Subcutaneous abdominal adipose tissue (tissue), 5 donors: ENCODE measurements at regions not wholly inside any gene's neighbourhood (a gene's known extent, or its start where the extent isn't known, plus 50 kb on each side); places are given as distances from the start of the nearest gene placed in this dataset.
"Not testable (repeated sequence)": the region's sequence is repeated elsewhere in the genome, so short reads cannot be mapped to it uniquely, and the experiment has no call there.

ENCODE experiments used
- H3K27ac ChIP-seq: one replicate; pipeline ENCODE4 v1.7.0; 2013; ENCODE audit warnings: low read depth, mild to moderate bottlenecking, inconsistent platforms, low read length, moderate library complexity
- H3K27me3 ChIP-seq, 5 donors: one replicate each; pipeline ENCODE4 v1.7.0; 2013; ENCODE audit warnings: low read length in 5 of 5, inconsistent platforms in 1 of 5; ENCODE audit not compliant: control insufficient read depth in 5 of 5, insufficient read depth in 4 of 5
- H3K36me3 ChIP-seq, 5 donors: one replicate each; pipeline ENCODE4 v1.7.0; 2013; ENCODE audit warnings: low read length in 5 of 5; ENCODE audit not compliant: control insufficient read depth in 5 of 5, insufficient read depth in 5 of 5
- H3K4me1 ChIP-seq, 5 donors: one replicate each; pipeline ENCODE4 v1.7.0; 2013; ENCODE audit warnings: low read length in 5 of 5, mild to moderate bottlenecking in 3 of 5, moderate library complexity in 1 of 5; ENCODE audit not compliant: control insufficient read depth in 5 of 5, insufficient read depth in 5 of 5
- H3K4me3 ChIP-seq, 5 donors: one replicate each; pipeline ENCODE4 v1.7.0; 2013; ENCODE audit warnings: low read length in 5 of 5, low read depth in 1 of 5
- H3K9ac ChIP-seq, 5 donors: one replicate each; pipeline ENCODE4 v1.7.0; 2013; ENCODE audit warnings: low read length in 5 of 5, mild to moderate bottlenecking in 4 of 5, moderate library complexity in 3 of 5
- H3K9me3 ChIP-seq, 5 donors: one replicate each; pipeline ENCODE4 v1.7.0; 2013; ENCODE audit warnings: low read length in 5 of 5; ENCODE audit not compliant: control insufficient read depth in 5 of 5
- donor health status: healthy.
- donor health status: healthy.
- donor health status: healthy.
- donor health status: healthy.
- donor health status: healthy.

GRCh38 chr2:167809799-167810198 lies 437.6 kb downstream of the STK39 start:
- H3K27me3 ChIP-seq, H3K27ac ChIP-seq, H3K4me3 ChIP-seq, H3K9ac ChIP-seq, H3K36me3 ChIP-seq, H3K4me1 ChIP-seq, H3K9me3 ChIP-seq: not testable (repeated sequence)

- Histone ChIP-seq H3K36me3 (no peaks in the 10 kb centered on the region), H3K4me3 (no peak overlapping the region), H3K9me3 (no peaks in the 10 kb centered on the region), H3K27me3 (no peaks in the 10 kb centered on the region), H3K9ac (no peak overlapping the region), H3K4me1 (no peaks in the 10 kb centered on the region), H3K27ac (no peak overlapping the region)
Observed at GRCh38 chr2:167803449-167803988, 443.9 kb downstream of the STK39 start.

GRCh38 chr2:167794554-167795255 lies 452.7 kb downstream of the STK39 start:
- no peaks in the 10 kb centered on the region for H3K4me1 ChIP-seq
- no peaks in the 10 kb centered on the region for H3K36me3 ChIP-seq
- no peaks in the 10 kb centered on the region for H3K9me3 ChIP-seq
- H3K27me3 ChIP-seq = no peaks in the 10 kb centered on the region
- no peak overlapping the region for H3K4me3 ChIP-seq
- no peak overlapping the region for H3K27ac ChIP-seq
- H3K9ac ChIP-seq = no peak overlapping the region

GRCh38 chr2:167793725-167794124 lies 453.7 kb downstream of the STK39 start:
- Histone ChIP-seq H3K27me3 (no peaks in the 10 kb centered on the region), H3K36me3 (no peaks in the 10 kb centered on the region), H3K4me1 (no peaks in the 10 kb centered on the region)

GRCh38 chr2:167792126-167792525 lies 455.3 kb downstream of the STK39 start:
- Histone ChIP-seq H3K36me3 (no peaks in the 10 kb centered on the region), H3K4me1 (no peaks in the 10 kb centered on the region), H3K9me3 (no peaks in the 10 kb centered on the region), H3K9ac (no peak overlapping the region), H3K27ac (no peak overlapping the region), H3K4me3 (no peak overlapping the region), H3K27me3 (no peaks in the 10 kb centered on the region)

More at GRCh38 chr2:167793725-167794124, 453.7 kb downstream of the STK39 start:
- H3K9me3 ChIP-seq = no peaks in the 10 kb centered on the region
- no peak overlapping the region for H3K27ac ChIP-seq
- no peak overlapping the region for H3K4me3 ChIP-seq
- no peak overlapping the region for H3K9ac ChIP-seq

GRCh38 chr2:167790781-167791450 lies 456.5 kb downstream of the STK39 start:
- H3K27ac ChIP-seq = no peak overlapping the region
- H3K9me3 ChIP-seq = no peaks in the 10 kb centered on the region
- H3K27me3 ChIP-seq = no peaks in the 10 kb centered on the region
- H3K4me3 ChIP-seq = no peak overlapping the region
- H3K36me3 ChIP-seq = no peaks in the 10 kb centered on the region
- no peaks in the 10 kb centered on the region for H3K4me1 ChIP-seq
- no peak overlapping the region for H3K9ac ChIP-seq

GRCh38 chr2:167790189-167790588 lies 457.2 kb downstream of the STK39 start:
- Histone ChIP-seq H3K4me1 (no peaks in the 10 kb centered on the region), H3K4me3 (no peak overlapping the region), H3K27ac (no peak overlapping the region), H3K9ac (no peak overlapping the region), H3K27me3 (no peaks in the 10 kb centered on the region), H3K9me3 (no peaks in the 10 kb centered on the region), H3K36me3 (no peaks in the 10 kb centered on the region)

GRCh38 chr2:167787562-167787961 lies 459.8 kb downstream of the STK39 start:
- no peak overlapping the region for H3K4me3 ChIP-seq
- H3K36me3 ChIP-seq = no peaks in the 10 kb centered on the region
- H3K27ac ChIP-seq = no peak overlapping the region
- peaks cover 0 to 7% (median 0%) of the 10 kb centered on the region in 5 donors for H3K4me1 ChIP-seq
- H3K9ac ChIP-seq = no peak overlapping the region
- no peaks in the 10 kb centered on the region for H3K9me3 ChIP-seq
- no peaks in the 10 kb centered on the region for H3K27me3 ChIP-seq

GRCh38 chr2:167787021-167787420 lies 460.4 kb downstream of the STK39 start:
- Histone ChIP-seq H3K4me1 (peaks cover 0 to 7% (median 0%) of the 10 kb centered on the region in 5 donors), H3K27me3 (no peaks in the 10 kb centered on the region), H3K27ac (no peak overlapping the region), H3K36me3 (no peaks in the 10 kb centered on the region), H3K9me3 (no peaks in the 10 kb centered on the region), H3K4me3 (no peak overlapping the region), H3K9ac (no peak overlapping the region)

- no peaks in the 10 kb centered on the region for H3K9me3 ChIP-seq
- no peak overlapping the region for H3K27ac ChIP-seq
- H3K36me3 ChIP-seq = no peaks in the 10 kb centered on the region
- no peaks in the 10 kb centered on the region for H3K27me3 ChIP-seq
- no peak overlapping the region for H3K9ac ChIP-seq
- H3K4me1 ChIP-seq = peaks cover 0 to 7% (median 0%) of the 10 kb centered on the region in 5 donors
- no peak overlapping the region for H3K4me3 ChIP-seq
Observed at GRCh38 chr2:167785606-167786216, 461.7 kb downstream of the STK39 start.
